SK-N-MC (cell line): ENCODE measurements at regions not wholly inside any gene's neighbourhood (a gene's known extent, or its start where the extent isn't known, plus 50 kb on each side); places are given as distances from the start of the nearest gene placed in this dataset.

Experiments used
- DNase-seq: peaks from one replicate; pipeline ENCODE4 v3.0.0-alpha.2; 2011; ENCODE audit warnings: low read depth, low spot score
- H3K27ac ChIP-seq: fragments of 200-600 bp; sonication (generic); 2 replicates; pipeline ENCODE4 v1.5.1; 2016; ENCODE audit warnings: mixed run types
- H3K36me3 ChIP-seq: fragments of 200-600 bp; sonication (generic); 2 replicates; pipeline ENCODE4 v1.6.1; 2017; ENCODE audit warnings: antibody characterized with exemption, low read length, mixed read lengths; ENCODE audit not compliant: insufficient read depth
- H3K4me3 ChIP-seq: fragments of 200-600 bp; sonication (generic); 2 replicates; pipeline ENCODE4 v1.5.1; 2016
- H3K9ac ChIP-seq: fragments of 200-600 bp; sonication (generic); 2 replicates; pipeline ENCODE4 v1.8.0; 2017; ENCODE audit warnings: mixed run types, mixed read lengths; ENCODE audit not compliant: insufficient read length
- H3K9me3 ChIP-seq: fragments of 200-600 bp; sonication (generic); 2 replicates; pipeline ENCODE4 v1.6.1; 2017; ENCODE audit warnings: low read depth, mild to moderate bottlenecking, antibody characterized with exemption, low read length, moderate library complexity, mixed read lengths
- EZH2 ChIP-seq: fragments of 200-600 bp; sonication (generic); IDR thresholded peaks from one replicate; pipeline ENCODE4 v1.6.1; 2017; ENCODE audit warnings: antibody characterized with exemption
- FOXP2 ChIP-seq: optimal IDR thresholded peaks from 2 replicates; pipeline ENCODE3; 2011; ENCODE audit warnings: mild to moderate bottlenecking, moderate library complexity; ENCODE audit not compliant: insufficient read depth; ENCODE audit errors: extremely low read length, control extremely low read depth
- POLR2AphosphoS5 ChIP-seq: IDR thresholded peaks from 2 replicates; pipeline ENCODE4 v1.6.1; 2012; ENCODE audit warnings: mild to moderate bottlenecking, low read depth, low read length, borderline replicate concordance

- Histone ChIP-seq H3K9me3 (peaks cover 2% of the 10 kb centered on the region; the same call in 1 of the 2 replicates), H3K4me3 (no peak overlapping the region), H3K27ac (no peak overlapping the region), H3K36me3 (no peaks in the 10 kb centered on the region), H3K9ac (no peak overlapping the region)
- no peak for DNase-seq
- no peak for TF ChIP-seq FOXP2
- TF ChIP-seq POLR2AphosphoS5: no peak
- TF ChIP-seq EZH2: no peak
Observed at GRCh38 chr16:24414534-24414933, 124.8 kb upstream of the RBBP6 start.

- no peaks in the 10 kb centered on the region for H3K36me3 ChIP-seq
- H3K27ac ChIP-seq: peak overlapping the region; percentile 91
- H3K9ac ChIP-seq: no peak overlapping the region
- TF ChIP-seq FOXP2 (no peak), POLR2AphosphoS5 (no peak), EZH2 (no peak)
- peak overlapping the region; percentile 60 for H3K4me3 ChIP-seq
- H3K9me3 ChIP-seq: peaks cover 2% of the 10 kb centered on the region; the same call in 1 of the 2 replicates
- DNase-seq: no peak
Observed at GRCh38 chr16:24418733-24419132, 120.6 kb upstream of the RBBP6 start.

- no peak overlapping the region for H3K9ac ChIP-seq
- H3K27ac ChIP-seq: no peak overlapping the region
- no peak for DNase-seq
- no peaks in the 10 kb centered on the region for H3K36me3 ChIP-seq
- no peak overlapping the region for H3K4me3 ChIP-seq
- no peak for TF ChIP-seq EZH2
- H3K9me3 ChIP-seq: no peaks in the 10 kb centered on the region
Observed at GRCh38 chr16:24423312-24423711, 116.1 kb upstream of the RBBP6 start.

GRCh38 chr16:24424364-24424763, 115.0 kb upstream of the RBBP6 start:
- Histone ChIP-seq H3K4me3 (peak overlapping the region; percentile 26), H3K27ac (peak overlapping the region; percentile 85), H3K9ac (peak overlapping the region; percentile 10), H3K36me3 (no peaks in the 10 kb centered on the region), H3K9me3 (no peaks in the 10 kb centered on the region)
- no peak for DNase-seq
- TF ChIP-seq EZH2 (no peak), POLR2AphosphoS5 (no peak), FOXP2 (no peak)

GRCh38 chr16:24427840-24428239, 111.5 kb upstream of the RBBP6 start:
- no peak for DNase-seq

GRCh38 chr16:24428756-24429155, 110.6 kb upstream of the RBBP6 start:
- no peak overlapping the region for H3K9ac ChIP-seq
- H3K4me3 ChIP-seq: no peak overlapping the region
- TF ChIP-seq FOXP2: no peak
- no peak for TF ChIP-seq EZH2
- no peak for TF ChIP-seq POLR2AphosphoS5
- H3K27ac ChIP-seq: no peak overlapping the region
- H3K9me3 ChIP-seq: no peaks in the 10 kb centered on the region
- no peaks in the 10 kb centered on the region for H3K36me3 ChIP-seq
- DNase-seq: no peak

More at GRCh38 chr16:24427840-24428239, 111.5 kb upstream of the RBBP6 start:
- H3K27ac ChIP-seq: no peak overlapping the region
- H3K9me3 ChIP-seq: no peaks in the 10 kb centered on the region
- H3K9ac ChIP-seq: no peak overlapping the region
- H3K36me3 ChIP-seq: no peaks in the 10 kb centered on the region
- TF ChIP-seq POLR2AphosphoS5 (no peak), FOXP2 (no peak)
- H3K4me3 ChIP-seq: no peak overlapping the region

- no peak overlapping the region for H3K9ac ChIP-seq
- TF ChIP-seq FOXP2 (no peak), POLR2AphosphoS5 (no peak), EZH2 (no peak)
- H3K36me3 ChIP-seq: no peaks in the 10 kb centered on the region
- H3K27ac ChIP-seq: no peak overlapping the region
- no peak for DNase-seq
- no peak overlapping the region for H3K4me3 ChIP-seq
- H3K9me3 ChIP-seq: no peaks in the 10 kb centered on the region
Observed at GRCh38 chr16:24430954-24431760, 108.2 kb upstream of the RBBP6 start.

- TF ChIP-seq POLR2AphosphoS5: no peak
- TF ChIP-seq EZH2: no peak
- no peak for TF ChIP-seq FOXP2
- Histone ChIP-seq H3K9me3 (no peaks in the 10 kb centered on the region), H3K36me3 (no peaks in the 10 kb centered on the region), H3K27ac (no peak overlapping the region), H3K4me3 (no peak overlapping the region), H3K9ac (no peak overlapping the region)
- DNase-seq: no peak
Observed at GRCh38 chr16:24433706-24434105, 105.7 kb upstream of the RBBP6 start.

GRCh38 chr16:24440306-24440705, 99.1 kb upstream of the RBBP6 start:
- TF ChIP-seq EZH2 (no peak), FOXP2 (no peak), POLR2AphosphoS5 (no peak)
- no peak for DNase-seq
- H3K9ac ChIP-seq: no peak overlapping the region
- H3K9me3 ChIP-seq: no peaks in the 10 kb centered on the region
- H3K4me3 ChIP-seq: no peak overlapping the region
- H3K36me3 ChIP-seq: no peaks in the 10 kb centered on the region
- H3K27ac ChIP-seq: no peak overlapping the region
